Activated T-helper 9 cell treated with anti-CD3 and anti-CD28 coated beads, Interleukin-2, amount 50 U/mL, for 16 hours (primary cell): ENCODE measurements at regions not wholly inside any gene's neighbourhood (a gene's known extent, or its start where the extent isn't known, plus 50 kb on each side); places are given as distances from the start of the nearest gene placed in this dataset.

Source experiments
- DNase-seq: peaks from one replicate; pipeline ENCODE4 v3.0.0-alpha.2; 2020; ENCODE audit warnings: low read depth

- no peak for DNase-seq
Measured at GRCh38 chr2:204272089-204272488, 273.2 kb upstream of the PARD3B start.

- no peak for DNase-seq
Measured at GRCh38 chr2:204272610-204273287, 272.5 kb upstream of the PARD3B start.

GRCh38 chr2:204274429-204274828, 270.8 kb upstream of the PARD3B start:
- DNase-seq, result no peak

DNA sequence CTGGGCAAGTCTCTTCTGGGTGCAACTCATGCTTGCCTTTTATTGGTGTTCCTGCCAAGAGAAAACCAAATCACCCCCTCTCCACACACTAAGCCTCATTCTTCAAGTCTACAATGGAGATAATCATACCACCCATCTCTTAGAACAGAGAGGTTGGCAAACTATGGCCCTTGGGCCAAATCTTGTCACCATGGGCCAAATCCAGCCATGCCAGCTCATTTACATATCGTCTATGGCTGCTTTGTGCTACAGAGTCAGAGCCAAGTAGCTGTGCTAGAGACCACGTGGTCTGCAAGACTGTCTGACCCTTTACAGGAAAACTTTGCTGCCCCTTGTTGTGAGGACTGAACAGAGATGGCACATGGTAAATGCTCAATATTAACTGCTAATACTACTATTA, 270.3 kb upstream of the PARD3B start:
- DNase-seq, result no peak

- no peak for DNase-seq
Measured at GRCh38 chr2:204277226-204277625, 268.0 kb upstream of the PARD3B start.

GRCh38 chr2:204278454-204278853, 266.8 kb upstream of the PARD3B start:
- no peak for DNase-seq

GRCh38 chr2:204279819-204280218, 265.5 kb upstream of the PARD3B start:
- DNase-seq, result no peak

DNA sequence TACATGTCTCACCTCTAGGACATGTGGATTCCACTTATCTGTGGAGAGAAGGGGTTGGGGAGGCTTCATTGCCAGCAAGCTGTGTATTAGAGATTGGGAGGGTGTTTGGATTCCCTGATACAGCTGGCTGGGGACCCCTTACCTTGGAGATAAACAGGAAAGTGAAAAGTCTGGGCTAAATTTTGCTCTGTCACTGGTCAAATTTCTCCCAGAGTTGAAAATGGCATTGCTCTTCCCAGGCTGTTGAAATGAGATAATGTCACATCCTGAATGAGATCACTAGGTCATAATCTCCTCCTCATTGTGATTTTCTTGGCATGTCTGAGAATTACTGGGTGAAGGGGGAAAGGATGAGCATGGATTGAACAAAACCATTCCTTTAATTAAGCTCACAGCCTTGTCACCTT, 265.0 kb upstream of the PARD3B start:
- no peak for DNase-seq

DNA sequence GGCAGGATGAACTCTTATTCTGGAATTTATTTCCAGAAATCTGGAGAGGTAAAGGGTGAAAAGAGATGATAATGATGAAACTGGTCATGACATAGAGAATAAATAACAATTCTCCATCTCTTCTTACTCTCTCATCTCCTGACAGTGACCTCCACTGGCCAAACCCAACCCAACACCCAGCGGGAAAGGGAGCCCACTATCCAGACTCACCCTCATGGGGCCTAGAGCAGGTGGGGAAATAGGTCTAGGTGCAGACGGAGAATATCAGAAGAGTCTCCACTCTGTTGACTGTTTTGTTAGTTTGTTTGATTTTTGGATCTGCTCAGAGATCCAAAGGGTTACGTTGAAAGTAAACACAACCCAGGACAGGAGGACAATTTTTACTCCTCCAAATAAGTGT, 263.2 kb upstream of the PARD3B start:
- DNase-seq, result no peak

DNA sequence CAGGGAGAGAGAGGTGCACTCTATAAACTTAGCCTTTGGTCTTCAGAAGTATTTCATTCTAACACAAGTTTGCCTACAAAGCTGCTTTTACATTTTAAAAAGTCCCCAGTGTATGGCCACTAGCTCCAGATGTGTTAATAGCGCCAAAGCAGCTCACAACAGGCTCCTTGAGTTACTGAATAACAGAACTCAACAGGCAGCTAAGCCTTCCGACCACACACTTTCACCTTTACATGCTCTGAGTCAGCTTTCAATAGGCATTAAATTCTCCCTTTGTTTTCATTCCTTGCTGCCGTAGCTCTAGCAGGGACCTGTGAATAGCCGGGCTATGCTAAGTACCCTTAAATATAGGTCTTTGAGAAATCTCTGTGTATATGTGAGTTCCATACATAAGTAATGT, 262.8 kb upstream of the PARD3B start:
- no peak for DNase-seq

GRCh38 chr2:204289066-204289465, 256.2 kb upstream of the PARD3B start:
- no peak for DNase-seq

DNA sequence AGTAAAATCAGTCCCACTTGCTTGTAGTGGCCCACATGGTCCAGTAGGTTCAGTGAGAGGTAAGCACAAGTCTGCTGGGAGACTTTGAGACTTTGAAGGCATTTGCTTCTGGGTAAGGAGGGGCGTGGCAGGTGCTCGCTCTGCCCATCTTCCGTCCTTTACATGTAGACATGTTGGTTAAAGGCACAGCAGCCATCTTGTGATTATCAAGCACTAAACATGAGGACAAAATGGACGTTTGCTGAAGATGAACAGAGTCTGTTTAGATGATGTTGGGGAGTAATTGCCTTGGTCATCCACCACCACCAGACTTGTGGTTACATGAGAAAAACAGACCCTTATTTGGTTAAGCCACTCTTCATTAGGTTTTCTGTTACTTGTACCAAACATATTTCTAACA, 252.8 kb upstream of the PARD3B start:
- no peak for DNase-seq

DNA sequence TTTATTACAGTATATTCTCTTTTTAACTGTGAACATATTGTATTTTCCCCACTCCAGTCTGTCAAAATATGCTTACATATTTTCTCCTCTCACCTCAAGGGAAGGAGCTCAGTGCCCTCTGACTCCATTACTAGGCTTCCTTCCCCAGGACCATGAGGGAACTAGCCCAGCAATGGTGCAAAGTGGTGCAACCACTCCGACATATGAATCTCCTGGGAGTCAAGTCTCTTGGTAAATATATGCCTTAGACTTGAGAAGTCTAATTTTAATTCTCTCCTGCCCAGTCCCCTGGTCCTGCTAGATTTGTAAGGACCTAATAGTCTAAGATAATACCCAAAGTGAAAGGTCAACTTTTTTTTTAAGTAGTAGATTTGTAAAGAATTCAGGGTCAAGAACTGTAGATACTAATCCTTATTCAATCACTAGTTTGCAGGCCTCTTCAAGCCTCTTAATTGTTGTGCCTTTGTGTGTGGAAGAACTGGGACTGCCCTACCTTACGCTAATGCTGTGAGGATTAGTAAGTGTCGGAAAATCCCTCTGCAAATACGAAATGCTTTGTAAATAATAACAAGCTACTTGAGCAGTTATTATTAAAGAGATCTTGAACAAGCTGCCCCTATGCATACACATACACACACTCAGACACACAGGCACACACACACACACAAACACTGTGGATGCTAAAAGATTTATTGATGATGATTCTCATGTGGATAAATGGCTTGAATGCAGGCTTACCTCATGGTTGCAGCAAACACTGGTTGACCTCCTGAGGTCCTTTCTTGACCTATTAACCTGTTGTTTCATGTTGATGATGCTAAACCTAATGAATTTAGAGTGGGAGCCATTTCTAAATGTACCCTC, 251.2 kb upstream of the PARD3B start:
- DNase-seq, result no peak

- no peak for DNase-seq
Measured at GRCh38 chr2:204298404-204298803, 246.9 kb upstream of the PARD3B start.

- DNase-seq, result no peak
Measured at GRCh38 chr2:204299766-204300165, 245.5 kb upstream of the PARD3B start.

DNA sequence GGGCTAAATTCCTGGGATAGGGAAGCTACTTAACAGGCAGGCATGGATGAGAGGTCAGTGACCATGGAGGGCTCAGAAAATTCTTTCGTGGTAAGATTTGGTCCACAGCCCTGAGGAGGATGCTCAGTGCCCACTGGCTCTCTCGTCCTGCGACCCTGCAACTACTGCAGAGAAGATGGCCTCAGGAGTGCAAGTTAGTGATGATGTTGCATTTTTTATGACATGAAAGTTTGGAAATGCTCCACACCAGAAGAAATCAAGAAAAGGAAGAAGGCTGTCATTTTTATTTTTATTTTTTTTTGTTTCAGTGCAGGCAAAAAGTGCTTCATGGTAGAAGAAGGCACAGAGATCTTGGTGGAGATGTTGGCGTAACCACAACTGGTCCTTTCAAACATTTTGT, 238.6 kb upstream of the PARD3B start:
- no peak for DNase-seq

GRCh38 chr2:204312105-204312504, 233.2 kb upstream of the PARD3B start:
- no peak for DNase-seq

DNA sequence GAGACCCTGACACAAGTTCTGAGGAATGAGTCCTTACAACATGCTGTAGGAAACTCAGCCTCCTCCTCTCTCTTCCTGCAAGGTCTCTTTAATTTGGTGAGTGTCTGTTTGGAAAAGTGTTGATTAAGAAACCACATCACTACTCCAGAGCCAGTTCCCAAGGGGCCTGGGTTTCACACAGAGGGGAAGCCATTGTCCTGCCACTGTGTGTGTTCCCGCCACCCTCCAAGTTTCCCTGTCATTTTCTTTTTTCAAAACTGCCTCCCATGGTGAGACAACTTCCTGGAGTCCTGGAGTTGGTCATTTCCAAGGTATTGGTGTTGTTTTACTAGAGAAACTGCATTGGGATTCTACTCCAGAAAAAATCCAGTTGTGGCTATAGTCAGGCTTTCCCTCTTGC, 232.0 kb upstream of the PARD3B start:
- no peak for DNase-seq

DNA sequence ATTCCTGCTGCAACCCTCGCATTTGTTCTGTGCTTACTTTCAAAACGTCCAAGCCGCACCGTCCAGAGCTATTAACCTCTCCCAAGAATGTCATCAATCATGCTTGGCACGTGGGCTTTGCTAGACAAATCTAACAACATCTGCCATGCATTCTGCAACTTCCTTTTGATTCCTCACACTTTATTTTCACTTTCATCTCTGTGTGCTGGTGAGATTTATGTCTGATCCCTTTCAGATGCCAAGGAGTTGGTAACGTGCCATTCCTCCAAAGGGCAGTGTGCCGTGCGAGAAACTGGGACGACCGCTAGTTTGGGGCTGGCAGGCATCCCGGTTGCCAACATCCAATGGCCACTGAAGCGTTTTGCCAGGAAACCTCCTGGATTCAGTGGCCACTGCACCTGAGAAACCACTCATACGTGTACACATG, 230.0 kb upstream of the PARD3B start:
- no peak for DNase-seq

DNA sequence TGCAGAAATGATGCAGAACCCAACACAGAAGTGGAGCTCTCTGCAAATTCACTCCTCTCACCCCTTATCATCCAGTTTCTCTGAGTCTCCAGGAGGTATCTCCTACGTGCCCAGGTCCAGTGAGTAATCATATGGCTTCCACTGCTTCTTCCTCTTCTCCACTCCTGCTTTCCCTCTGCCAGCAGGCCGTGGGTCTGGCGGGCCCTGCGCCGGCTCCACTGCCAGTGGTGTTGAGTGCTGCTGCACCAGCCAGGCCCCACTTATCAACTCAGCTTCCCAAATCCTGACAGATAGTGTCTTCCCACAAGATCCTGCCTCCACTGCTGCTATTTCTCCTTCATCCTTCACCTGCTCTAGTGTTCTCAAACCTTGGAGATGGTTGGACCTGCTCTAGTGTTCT, 227.6 kb upstream of the PARD3B start:
- no peak for DNase-seq

DNA sequence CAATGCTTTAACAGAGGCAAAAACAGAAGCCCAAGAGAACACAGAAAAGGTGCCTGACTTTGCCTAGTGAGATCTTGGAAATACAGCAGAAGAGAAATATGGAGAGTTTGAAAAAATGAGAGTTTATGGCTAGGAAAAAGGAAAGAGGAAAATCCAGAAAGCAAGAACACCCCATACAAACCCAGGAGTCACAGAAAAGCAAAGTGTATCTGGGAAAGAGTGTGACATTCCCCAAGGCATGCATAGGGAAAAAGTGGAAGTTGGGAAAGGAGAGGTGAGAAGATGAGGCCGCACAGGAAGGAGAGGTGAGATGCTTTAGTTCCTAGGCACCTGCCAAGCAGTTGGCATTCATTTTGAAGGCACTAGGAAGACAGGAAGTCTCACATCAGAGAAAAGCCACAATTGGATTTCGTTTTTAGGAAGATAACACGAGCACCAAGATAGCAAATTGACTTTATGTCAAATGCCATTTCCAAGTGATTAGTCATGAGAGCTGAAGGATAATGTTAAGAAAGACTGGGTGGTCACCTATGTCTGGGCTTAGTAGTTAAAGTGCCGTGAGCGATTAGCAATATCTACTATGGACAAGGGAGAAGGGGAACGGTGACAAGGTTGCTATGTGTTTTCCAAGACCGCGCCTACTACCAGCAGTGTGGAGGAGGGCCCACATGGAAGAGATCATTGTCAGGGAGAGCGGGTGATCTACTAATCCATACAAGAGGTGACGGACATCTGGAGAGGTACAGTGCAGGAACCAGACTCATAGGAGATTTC, 224.1 kb upstream of the PARD3B start:
- no peak for DNase-seq

DNA sequence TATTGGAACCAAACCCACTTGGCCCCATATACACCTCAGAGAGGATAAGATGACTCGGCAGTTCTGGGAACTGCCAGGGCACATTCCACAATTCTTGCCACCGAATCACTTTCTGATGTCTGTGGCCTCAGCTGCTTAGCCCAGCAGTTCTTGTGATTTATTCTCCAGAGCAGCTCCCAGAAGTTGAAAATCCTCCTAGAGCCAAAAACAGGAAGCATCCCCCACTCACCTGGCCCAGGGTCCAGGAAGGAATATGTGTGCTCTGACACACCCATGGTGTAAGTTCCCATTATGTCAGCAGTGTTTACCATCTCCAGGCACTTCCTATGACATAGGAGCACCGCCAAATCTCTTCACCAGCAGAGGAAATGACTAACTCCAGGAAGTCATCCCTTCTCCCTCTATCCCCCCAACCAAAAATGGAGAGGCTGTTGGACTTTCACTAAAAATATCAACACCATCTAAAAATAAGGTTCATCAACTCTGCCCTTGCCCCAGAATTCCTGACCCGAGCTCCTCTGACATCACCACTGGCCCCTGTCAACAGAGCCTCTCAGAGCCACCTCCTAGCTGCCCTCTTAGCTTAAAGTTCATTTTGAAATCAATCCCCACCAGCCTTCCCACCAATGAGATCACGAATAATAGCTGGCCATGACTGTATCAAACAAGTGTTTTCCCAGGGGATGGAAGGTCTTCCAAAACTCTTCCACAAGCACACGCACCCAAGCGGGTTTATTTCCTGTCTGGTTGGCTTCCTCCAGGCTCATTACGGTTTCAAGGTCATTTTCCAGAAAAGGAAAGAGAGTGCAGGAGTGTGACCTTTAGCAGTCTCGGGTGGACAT, 223.1 kb upstream of the PARD3B start:
- DNase-seq, result no peak
